GM12878 (cell line): ENCODE measurements at regions not wholly inside any gene's neighbourhood (a gene's known extent, or its start where the extent isn't known, plus 50 kb on each side); places are given as distances from the start of the nearest gene placed in this dataset.

Source experiments
- ATAC-seq: fragments of 200-7000 bp; cut with Tn5 transposase; 3 replicates; pipeline ENCODE4 v1.9.1; 2020; ENCODE audit warnings: mild to moderate bottlenecking, moderate library complexity
- BruUV-seq: library from RNA; stranded (reverse); fragments of 400-500 nt; replicated peaks from 2 replicates; lab custom pipeline; 2021; lab: Mats Ljungman, UMichigan
- CTCF ChIA-PET: fragments of 300-600 bp; sonication (Branson Sonifier 250); formaldehyde crosslinking; extraction: SDS; loops from one replicate; lab custom pipeline; 2021; ENCODE audit warnings: inconsistent platforms; lab: Yijun Ruan, JAX
- POLR2A ChIA-PET: fragments of 350-600 bp; formaldehyde crosslinking; extraction: SDS; loops from one replicate; lab custom pipeline; 2021; ENCODE audit warnings: inconsistent platforms; lab: Charles Lee
- RAD21 ChIA-PET: fragments of 300-600 bp; sonication (Branson Sonifier 250); formaldehyde crosslinking; loops from one replicate; lab custom pipeline; 2023; ENCODE audit warnings: antibody characterized with exemption; ENCODE audit not compliant: unreplicated experiment; lab: Charles Lee
- SMC1A ChIA-PET: fragments of 300-600 bp; sonication (Branson Sonifier 250); formaldehyde crosslinking; loops from one replicate; lab custom pipeline; 2023; ENCODE audit not compliant: unreplicated experiment, uncharacterized antibody; lab: Charles Lee
- DNase-seq: peaks from one replicate; pipeline ENCODE4 v3.0.0-alpha.2; 2011; ENCODE audit warnings: low read depth, low spot score
- FAIRE-seq: peaks from 3 replicates; lab custom pipeline; 2011; peaks lifted over from hg19 to GRCh38; lab: Jason Lieb, UNC
- H2AFZ ChIP-seq: 2 replicates; pipeline ENCODE4 v1.6.0; 2011; ENCODE audit warnings: low read depth, low read length, control low read depth; ENCODE audit not compliant: control insufficient read depth
- H3K27ac ChIP-seq: 2 replicates; pipeline ENCODE4 v1.5.1; 2011; ENCODE audit warnings: control low read depth; ENCODE audit not compliant: control insufficient read depth, insufficient read depth
- H3K27me3 ChIP-seq, 2 experiments: replicated peaks in 1 of 2; 2 replicates each; pipeline versions ENCODE4 v1.6.0 to v1.6.1; 2011; ENCODE audit warnings: low read length in 1 of 2; ENCODE audit not compliant: control insufficient read depth in 2 of 2, insufficient read depth in 2 of 2
- H3K36me3 ChIP-seq, 2 experiments: 2 replicates each; pipeline ENCODE4 v1.5.1; 2011; ENCODE audit warnings: low read length in 1 of 2; ENCODE audit not compliant: control insufficient read depth in 2 of 2, insufficient read depth in 2 of 2
- H3K4me1 ChIP-seq: 2 replicates; pipeline ENCODE4 v1.6.1; 2011; ENCODE audit warnings: mild to moderate bottlenecking, low read length, moderate library complexity, mixed read lengths; ENCODE audit not compliant: control insufficient read depth, insufficient read depth
- H3K4me2 ChIP-seq: 2 replicates; pipeline ENCODE4 v1.6.0; 2011; ENCODE audit warnings: control low read depth; ENCODE audit not compliant: control insufficient read depth, insufficient read depth
- H3K4me3 ChIP-seq: fragments of 200-600 bp; sonication (generic); 2 replicates; pipeline ENCODE4 v1.5.1; 2016
- H3K79me2 ChIP-seq: 2 replicates; pipeline ENCODE4 v1.6.0; 2011; ENCODE audit warnings: low read length; ENCODE audit not compliant: control insufficient read depth, insufficient read depth
- H3K9ac ChIP-seq: 2 replicates; pipeline ENCODE4 v1.8.0; 2011; ENCODE audit warnings: low read length, control low read depth, mixed read lengths; ENCODE audit not compliant: control insufficient read depth, insufficient read depth
- H3K9me3 ChIP-seq: replicated peaks from 3 replicates; pipeline ENCODE4 v1.5.1; 2011; ENCODE audit warnings: mild to moderate bottlenecking, low read length; ENCODE audit not compliant: control insufficient read depth, insufficient read depth
- H4K20me1 ChIP-seq: 2 replicates; pipeline ENCODE4 v1.6.0; 2011; ENCODE audit not compliant: control insufficient read depth, insufficient read depth
- MYB ChIP-seq: fragments of 150-350 bp; IDR thresholded peaks from 2 replicates; pipeline ENCODE4 v1.6.1; 2014; ENCODE audit warnings: mild to moderate bottlenecking, low read depth, low read length, borderline replicate concordance
- NFYA ChIP-seq: IDR thresholded peaks from 2 replicates; pipeline ENCODE4 v1.6.1; 2011; ENCODE audit warnings: low read depth, mild to moderate bottlenecking, low read length, improper control_type of control experiment, borderline replicate concordance
- TCF3 ChIP-seq: IDR thresholded peaks from 2 replicates; pipeline ENCODE4 v1.6.1; 2012; ENCODE audit warnings: low read depth, mild to moderate bottlenecking, low read length, borderline replicate concordance; ENCODE audit not compliant: insufficient read depth
- in situ Hi-C: fragments of 300-500 bp; cut with MboI; formaldehyde crosslinking; loops from 9 replicates; pipeline ENCODE4 v1.14.3; 2018; ENCODE audit warnings: mixed read lengths
- intact Hi-C: fragments of 100-400 bp; cut with micrococcal nuclease; formaldehyde crosslinking; loops from one replicate; pipeline ENCODE4 v1.14.2; 2022; ENCODE audit not compliant: unreplicated experiment
- TF ChIP-seq, protein P1 (sequence below): IDR thresholded peaks from 2 replicates; pipeline ENCODE4 v1.6.1; 2011; ENCODE audit warnings: mild to moderate bottlenecking, low read depth, low read length, moderate library complexity; ENCODE audit not compliant: insufficient replicate concordance
- TF ChIP-seq, protein P2 (sequence below): fragments of 150-350 bp; IDR thresholded peaks from 2 replicates; pipeline ENCODE4 v1.6.1; 2014; ENCODE audit warnings: mild to moderate bottlenecking, low read depth, low read length

DNA sequence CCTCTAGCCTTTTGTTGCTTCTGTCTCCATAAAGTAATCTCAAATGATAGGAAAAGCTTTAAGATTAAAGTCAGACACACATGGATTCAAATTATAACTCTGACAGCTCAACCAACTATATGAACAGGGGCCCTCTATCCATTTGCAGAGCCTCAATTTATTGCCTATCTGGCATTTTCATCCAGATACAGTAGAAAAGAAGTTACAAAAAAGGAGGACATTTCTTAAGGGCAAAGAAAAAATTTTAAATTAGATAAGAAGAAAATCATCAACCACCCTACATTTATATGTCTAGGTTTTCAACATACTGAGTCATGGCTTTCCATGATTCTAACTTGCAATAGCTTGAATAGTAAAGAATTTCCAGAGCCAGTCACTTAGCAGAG lies 567.2 kb downstream of the CAAP1 start:
- Histone ChIP-seq H3K27me3 (no peaks in the 10 kb centered on the region), H3K9me3 (no peaks in the 10 kb centered on the region), H4K20me1 (no peaks in the 10 kb centered on the region), H3K79me2 (no peaks in the 10 kb centered on the region), H3K4me1 (no peaks in the 10 kb centered on the region), H3K9ac (no peak overlapping the region), H3K36me3 (no peaks in the 10 kb centered on the region), H3K4me3 (no peak overlapping the region), H2AFZ (no peak overlapping the region), H3K4me2 (no peak overlapping the region), H3K27ac (no peak overlapping the region)
- no peak for DNase-seq
- ChIA-PET POLR2A (no interaction called here), CTCF (interaction anchor here (1.0 to 4.3 kb wide), 5 partner anchors 8 to 365 kb away, joined by 3 to 31 read pairs (median 7); no protein-coding TSS in a partner anchor), RAD21 (no interaction called here), SMC1A (interaction anchor here (0.8 to 2.8 kb wide), 5 partner anchors 10 to 360 kb away, joined by 3 to 11 read pairs (median 4); no protein-coding TSS in a partner anchor)
- intact Hi-C loops = no loop called here
- TF ChIP-seq TCF3 (no peak), MYB (no peak), NFYA (no peak)
- TF ChIP-seq, protein P1, sequence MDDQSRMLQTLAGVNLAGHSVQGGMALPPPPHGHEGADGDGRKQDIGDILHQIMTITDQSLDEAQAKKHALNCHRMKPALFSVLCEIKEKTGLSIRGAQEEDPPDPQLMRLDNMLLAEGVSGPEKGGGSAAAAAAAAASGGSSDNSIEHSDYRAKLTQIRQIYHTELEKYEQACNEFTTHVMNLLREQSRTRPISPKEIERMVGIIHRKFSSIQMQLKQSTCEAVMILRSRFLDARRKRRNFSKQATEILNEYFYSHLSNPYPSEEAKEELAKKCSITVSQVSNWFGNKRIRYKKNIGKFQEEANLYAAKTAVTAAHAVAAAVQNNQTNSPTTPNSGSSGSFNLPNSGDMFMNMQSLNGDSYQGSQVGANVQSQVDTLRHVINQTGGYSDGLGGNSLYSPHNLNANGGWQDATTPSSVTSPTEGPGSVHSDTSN = no peak
- TF ChIP-seq, protein P2, sequence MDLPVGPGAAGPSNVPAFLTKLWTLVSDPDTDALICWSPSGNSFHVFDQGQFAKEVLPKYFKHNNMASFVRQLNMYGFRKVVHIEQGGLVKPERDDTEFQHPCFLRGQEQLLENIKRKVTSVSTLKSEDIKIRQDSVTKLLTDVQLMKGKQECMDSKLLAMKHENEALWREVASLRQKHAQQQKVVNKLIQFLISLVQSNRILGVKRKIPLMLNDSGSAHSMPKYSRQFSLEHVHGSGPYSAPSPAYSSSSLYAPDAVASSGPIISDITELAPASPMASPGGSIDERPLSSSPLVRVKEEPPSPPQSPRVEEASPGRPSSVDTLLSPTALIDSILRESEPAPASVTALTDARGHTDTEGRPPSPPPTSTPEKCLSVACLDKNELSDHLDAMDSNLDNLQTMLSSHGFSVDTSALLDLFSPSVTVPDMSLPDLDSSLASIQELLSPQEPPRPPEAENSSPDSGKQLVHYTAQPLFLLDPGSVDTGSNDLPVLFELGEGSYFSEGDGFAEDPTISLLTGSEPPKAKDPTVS = no peak
- FAIRE-seq = no peak
- no TSS peak for BruUV-seq
- no peak for ATAC-seq
- in situ Hi-C loops = loop anchor here (5.0 kb wide), 1 partner anchor 363 kb away; no protein-coding TSS in a partner anchor
